ENCODE measurements at regions not wholly inside any gene's neighbourhood (a gene's known extent, or its start where the extent isn't known, plus 50 kb on each side); places are given as distances from the start of the nearest gene placed in this dataset.

- no peak overlapping the region for H3K27ac ChIP-seq
- no peak overlapping the region for H3K4me3 ChIP-seq
- no peaks in the 10 kb centered on the region for H3K27me3 ChIP-seq (ENCODE audit: insufficient read depth, low read depth)
- no peak for DNase-seq
- H3K4me2 ChIP-seq: no peak overlapping the region
- no TSS peak for BruUV-seq (replicated peaks)
- no peak overlapping the region; the same call in 1 of the 2 replicates for H2AFZ ChIP-seq
- intact Hi-C loops (cut with micrococcal nuclease; ENCODE audit: unreplicated experiment): no loop called here
- no peak for TF ChIP-seq EZH2 (IDR thresholded peaks at IDR 0.05; ENCODE audit: low read depth)
- TF ChIP-seq CTCF (conservative IDR thresholded peaks at IDR 0.05): no peak
- H3K9me3 ChIP-seq (ENCODE audit: insufficient read depth, low read depth): no peaks in the 10 kb centered on the region
- H3K79me2 ChIP-seq (ENCODE audit: low read depth): no peaks in the 10 kb centered on the region
- ChIA-PET CTCF (no interaction called here), POLR2A (ENCODE audit: unreplicated experiment) (interaction anchor here (0.5 to 0.6 kb wide), 2 partner anchors 476 to 1065 kb away, joined by 3 to 4 read pairs; no protein-coding TSS in a partner anchor)
- no peaks in the 10 kb centered on the region for H3K36me3 ChIP-seq (ENCODE audit: low read depth)
- H3K4me1 ChIP-seq (replicated peaks; ENCODE audit: insufficient read depth): no peaks in the 10 kb centered on the region
- no peaks in the 10 kb centered on the region for H3F3A ChIP-seq (ENCODE audit: insufficient read depth, low read depth)
- H3K9me2 ChIP-seq (ENCODE audit: insufficient read depth): peaks cover 4% of the 10 kb centered on the region
- H4K20me1 ChIP-seq (ENCODE audit: insufficient read depth): no peaks in the 10 kb centered on the region
Measured at GRCh38 chr2:36246320-36246990, 109.1 kb upstream of the CRIM1 start.

GRCh38 chr2:36245651-36246050 is 109.9 kb upstream of the CRIM1 start:
- no peak overlapping the region for H3K27ac ChIP-seq
- H3K36me3 ChIP-seq (ENCODE audit: low read depth): no peaks in the 10 kb centered on the region
- no peak for DNase-seq
- no peaks in the 10 kb centered on the region for H3F3A ChIP-seq (ENCODE audit: insufficient read depth, low read depth)
- no peaks in the 10 kb centered on the region for H3K9me3 ChIP-seq (ENCODE audit: insufficient read depth, low read depth)
- H3K79me2 ChIP-seq (ENCODE audit: low read depth): no peaks in the 10 kb centered on the region
- TF ChIP-seq EZH2 (IDR thresholded peaks at IDR 0.05; ENCODE audit: low read depth) (no peak), CTCF (conservative IDR thresholded peaks at IDR 0.05) (no peak)
- ChIA-PET POLR2A (ENCODE audit: unreplicated experiment) (no interaction called here), CTCF (no interaction called here)
- H3K4me1 ChIP-seq (replicated peaks; ENCODE audit: insufficient read depth): no peaks in the 10 kb centered on the region
- no peak overlapping the region for H2AFZ ChIP-seq
- peaks cover 4% of the 10 kb centered on the region for H3K9me2 ChIP-seq (ENCODE audit: insufficient read depth)
- H4K20me1 ChIP-seq (ENCODE audit: insufficient read depth): no peaks in the 10 kb centered on the region
- no peaks in the 10 kb centered on the region for H3K27me3 ChIP-seq (ENCODE audit: insufficient read depth, low read depth)
- intact Hi-C loops (cut with micrococcal nuclease; ENCODE audit: unreplicated experiment): no loop called here
- no peak overlapping the region for H3K4me3 ChIP-seq
- BruUV-seq (replicated peaks): no TSS peak
- H3K4me2 ChIP-seq: no peak overlapping the region

- no peak overlapping the region for H3K27ac ChIP-seq
- no peaks in the 10 kb centered on the region for H4K20me1 ChIP-seq (ENCODE audit: insufficient read depth)
- TF ChIP-seq EZH2 (IDR thresholded peaks at IDR 0.05; ENCODE audit: low read depth): no peak
- TF ChIP-seq CTCF (conservative IDR thresholded peaks at IDR 0.05): no peak
- H2AFZ ChIP-seq: no peak overlapping the region
- BruUV-seq (replicated peaks): no TSS peak
- H3K79me2 ChIP-seq (ENCODE audit: low read depth): no peaks in the 10 kb centered on the region
- no peaks in the 10 kb centered on the region for H3K36me3 ChIP-seq (ENCODE audit: low read depth)
- H3K27me3 ChIP-seq (ENCODE audit: insufficient read depth, low read depth): no peaks in the 10 kb centered on the region
- no peak for DNase-seq
- H3K9me3 ChIP-seq (ENCODE audit: insufficient read depth, low read depth): no peaks in the 10 kb centered on the region
- no peaks in the 10 kb centered on the region for H3K9me2 ChIP-seq (ENCODE audit: insufficient read depth)
- ChIA-PET POLR2A (ENCODE audit: unreplicated experiment) (no interaction called here), CTCF (no interaction called here)
- H3K4me3 ChIP-seq: no peak overlapping the region
- intact Hi-C loops (cut with micrococcal nuclease; ENCODE audit: unreplicated experiment): no loop called here
- no peaks in the 10 kb centered on the region for H3K4me1 ChIP-seq (replicated peaks; ENCODE audit: insufficient read depth)
- H3K4me2 ChIP-seq: no peak overlapping the region
- no peaks in the 10 kb centered on the region for H3F3A ChIP-seq (ENCODE audit: insufficient read depth, low read depth)
Measured at GRCh38 chr2:36238106-36238505, 117.5 kb upstream of the CRIM1 start.

All from PC-9 (cell line).